GM21528 (cell line): ENCODE measurements at regions not wholly inside any gene's neighbourhood (a gene's known extent, or its start where the extent isn't known, plus 50 kb on each side); places are given as distances from the start of the nearest gene placed in this dataset.

Source experiments
- ATAC-seq: cut with Tn5 transposase; IDR thresholded peaks from one replicate; pipeline ENCODE4 v1.9.1; 2021; ENCODE audit warnings: mild to moderate bottlenecking, moderate library complexity; ENCODE audit not compliant: unreplicated experiment, low FRiP score

DNA sequence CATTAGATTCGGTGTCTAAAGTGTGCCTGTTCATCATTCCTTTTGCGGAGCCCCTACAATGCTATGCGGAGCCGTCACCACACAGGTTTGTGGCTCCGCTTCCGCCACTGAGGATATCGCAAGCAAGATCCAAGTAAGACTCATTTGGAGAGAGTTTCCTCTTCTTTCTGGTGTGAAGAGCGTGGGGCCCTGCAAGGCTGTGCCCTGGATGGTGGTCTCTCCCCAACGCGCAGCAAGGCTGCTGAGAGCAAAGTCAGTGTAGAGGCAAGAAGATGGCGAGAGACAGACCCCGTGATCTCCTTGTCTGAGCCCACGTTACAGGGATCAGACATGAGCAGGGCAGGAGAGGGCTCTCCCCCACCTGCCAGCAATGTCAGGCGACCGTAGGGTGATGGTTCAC, 96.3 kb upstream of the AFDN start:
- ATAC-seq, result no peak

DNA sequence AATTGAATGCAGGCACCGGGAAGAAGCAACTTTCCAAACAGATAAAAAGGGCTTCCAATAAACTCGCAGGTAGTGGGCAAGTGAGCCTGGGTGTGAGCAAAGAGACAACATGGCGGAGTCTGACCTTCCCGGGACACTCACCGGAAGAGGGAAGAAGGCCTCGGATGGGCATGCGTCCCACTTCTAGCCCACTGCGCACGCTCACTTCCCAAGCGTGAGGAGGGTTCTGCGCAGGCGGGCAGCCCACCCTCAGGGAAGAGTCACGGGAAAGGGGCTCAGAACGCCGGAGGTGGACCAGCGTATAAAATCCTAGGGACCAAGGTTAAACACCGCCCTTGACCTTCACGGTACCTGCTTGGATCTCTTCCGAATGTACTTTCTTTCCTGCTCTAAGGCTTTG, 95.5 kb upstream of the AFDN start:
- no peak for ATAC-seq

DNA sequence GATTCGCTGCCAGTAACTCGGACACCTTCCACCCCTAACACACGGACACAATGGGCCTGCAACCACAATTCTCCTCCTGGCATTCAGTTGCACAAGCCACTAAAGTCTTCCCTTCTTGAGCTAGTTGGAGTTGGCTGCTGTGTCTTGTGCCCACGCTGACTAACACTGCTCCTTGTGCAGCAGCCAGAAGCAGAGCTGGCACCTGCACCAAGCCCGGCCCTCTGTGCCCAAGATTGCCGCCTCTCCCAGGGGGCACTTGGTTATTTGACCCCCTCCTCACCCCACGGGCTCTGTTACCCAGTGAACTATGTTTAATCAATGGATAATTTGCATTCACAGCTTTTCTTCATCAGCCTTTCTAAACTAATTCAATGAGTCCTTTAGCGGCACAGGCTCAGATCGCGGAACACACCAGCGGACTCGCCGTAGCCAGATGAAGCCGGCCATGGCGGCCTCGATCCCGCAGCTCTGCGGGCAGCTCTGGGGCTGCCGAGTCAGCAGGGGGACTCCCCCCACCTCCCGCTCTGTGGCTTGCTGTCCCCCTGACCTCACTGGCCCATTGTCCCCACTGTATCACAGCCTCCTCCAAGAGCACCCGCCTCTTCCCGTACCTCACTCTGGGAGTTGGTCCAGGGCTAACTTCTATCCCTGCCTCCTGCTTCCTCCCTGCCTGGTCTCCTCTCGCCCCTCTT, 94.8 kb upstream of the AFDN start:
- ATAC-seq, result no peak

DNA sequence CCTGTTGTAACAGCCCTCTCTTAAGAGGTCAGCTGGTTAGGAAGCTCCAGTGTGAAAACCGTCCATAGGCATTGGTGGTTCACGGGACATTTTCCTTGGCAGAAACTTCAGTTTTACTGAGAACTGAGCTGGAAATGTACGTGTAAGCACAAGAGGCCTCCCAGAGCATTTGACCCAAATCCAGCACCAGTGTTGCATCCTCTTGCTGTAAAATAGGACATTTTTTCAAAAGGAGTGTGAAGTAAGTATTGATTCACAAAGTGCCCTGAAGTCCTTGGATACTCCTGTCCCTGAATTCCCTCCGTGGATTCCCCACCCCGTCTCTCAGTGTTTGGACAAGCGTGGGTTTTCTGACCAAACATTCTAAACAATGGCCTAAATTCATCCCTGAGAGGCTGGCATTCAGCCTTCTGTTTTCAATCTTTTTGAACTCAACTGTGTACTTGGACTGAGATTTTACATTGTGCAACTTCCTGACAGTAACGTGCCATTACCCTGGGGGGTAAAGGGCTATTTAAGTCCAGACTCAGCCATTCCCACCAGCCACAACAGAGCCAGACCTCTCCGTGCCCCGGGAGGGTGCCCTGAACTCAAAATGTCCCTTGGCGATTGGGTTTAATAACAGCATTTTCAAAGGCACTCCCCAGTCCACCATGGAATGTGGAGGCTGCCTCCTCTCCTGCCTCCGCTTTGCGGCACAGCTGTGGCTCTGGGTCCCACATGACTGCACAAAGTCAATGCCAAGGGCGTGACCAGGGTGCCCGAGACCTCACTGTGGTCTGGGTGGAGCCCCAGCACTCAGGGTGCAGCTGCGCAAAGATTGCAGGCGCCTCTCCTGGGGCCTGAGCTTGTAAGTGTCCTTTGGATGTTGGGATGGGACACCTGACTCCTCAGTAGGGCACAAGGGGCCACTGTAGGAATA, 92.7 kb upstream of the AFDN start:
- no peak for ATAC-seq

DNA sequence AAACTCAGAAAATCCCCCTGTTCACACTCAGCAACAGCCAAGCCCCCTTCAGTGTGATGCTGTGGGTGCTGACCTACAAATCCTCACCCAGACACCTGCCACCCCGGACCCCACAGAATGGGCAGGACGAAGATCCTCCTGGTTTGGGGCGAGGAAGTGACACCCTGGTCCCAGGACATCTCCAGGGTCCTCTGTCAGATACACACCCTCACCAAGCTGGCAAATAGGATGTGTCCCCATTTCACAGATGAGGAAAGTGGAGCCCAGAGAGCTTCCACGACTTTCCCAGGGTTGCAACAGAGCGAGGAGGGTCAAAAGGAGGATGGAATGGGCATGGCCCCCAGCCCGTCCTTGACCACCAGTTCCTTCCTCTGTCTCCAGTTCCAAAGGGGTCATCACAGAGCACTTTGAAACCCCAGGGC, 92.0 kb upstream of the AFDN start:
- ATAC-seq, result no peak

DNA sequence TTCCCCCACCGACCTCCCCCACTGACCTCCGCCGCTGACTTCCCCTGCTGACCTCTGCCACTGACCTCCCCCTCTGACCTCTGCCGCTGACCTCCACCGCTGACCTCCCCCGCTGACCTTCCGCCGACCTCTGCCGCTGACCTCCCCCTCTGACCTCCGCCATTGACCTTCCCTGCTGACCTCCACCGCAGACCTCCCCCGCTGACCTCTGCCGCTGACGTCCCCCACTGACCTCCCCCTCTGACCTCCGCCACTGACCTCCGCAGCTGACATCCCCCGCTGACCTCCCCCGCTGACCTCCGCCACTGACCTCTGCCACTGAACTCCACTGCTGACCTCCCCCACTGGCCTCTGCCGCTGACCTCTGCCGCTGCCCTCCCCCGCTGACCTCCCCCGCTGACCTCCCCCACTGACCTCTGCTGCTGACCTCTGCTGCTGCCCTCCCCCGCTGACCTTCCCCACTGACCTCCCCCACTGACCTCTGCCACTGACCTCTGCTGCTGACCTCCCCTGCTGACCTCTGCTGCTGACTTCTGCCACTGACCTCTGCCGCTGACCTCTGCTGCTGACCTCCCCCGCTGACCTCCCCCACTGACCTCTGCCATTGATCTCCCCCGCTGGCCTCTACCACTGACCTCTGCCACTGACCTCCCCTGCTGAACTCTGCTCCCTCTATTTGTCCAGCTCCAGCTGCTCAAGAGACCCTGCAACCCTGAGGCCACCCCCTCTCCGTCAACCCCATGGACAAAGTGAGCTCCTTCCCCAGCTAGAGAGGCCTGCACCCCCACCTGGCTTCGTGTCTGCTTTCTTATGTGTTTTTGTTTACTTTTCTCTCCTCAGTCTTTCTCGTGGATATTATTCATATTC, 91.4 kb upstream of the AFDN start:
- ATAC-seq, result no peak

DNA sequence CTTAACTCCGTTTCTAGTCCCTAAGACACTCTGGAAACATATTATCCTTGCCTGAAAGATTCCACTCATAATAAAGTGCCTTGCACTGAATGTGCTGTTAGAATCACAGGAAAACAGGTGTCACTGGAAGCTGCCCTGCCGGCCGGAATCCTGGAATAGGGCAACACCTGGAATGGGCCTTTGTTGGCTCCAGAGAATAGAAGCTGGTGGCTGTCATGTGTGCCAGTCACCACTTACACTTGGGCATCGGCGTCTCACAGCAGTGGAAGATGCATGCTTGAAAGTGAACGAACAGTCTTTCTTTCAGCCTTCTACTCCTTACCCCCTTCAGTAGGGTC, 90.8 kb upstream of the AFDN start:
- no peak for ATAC-seq

DNA sequence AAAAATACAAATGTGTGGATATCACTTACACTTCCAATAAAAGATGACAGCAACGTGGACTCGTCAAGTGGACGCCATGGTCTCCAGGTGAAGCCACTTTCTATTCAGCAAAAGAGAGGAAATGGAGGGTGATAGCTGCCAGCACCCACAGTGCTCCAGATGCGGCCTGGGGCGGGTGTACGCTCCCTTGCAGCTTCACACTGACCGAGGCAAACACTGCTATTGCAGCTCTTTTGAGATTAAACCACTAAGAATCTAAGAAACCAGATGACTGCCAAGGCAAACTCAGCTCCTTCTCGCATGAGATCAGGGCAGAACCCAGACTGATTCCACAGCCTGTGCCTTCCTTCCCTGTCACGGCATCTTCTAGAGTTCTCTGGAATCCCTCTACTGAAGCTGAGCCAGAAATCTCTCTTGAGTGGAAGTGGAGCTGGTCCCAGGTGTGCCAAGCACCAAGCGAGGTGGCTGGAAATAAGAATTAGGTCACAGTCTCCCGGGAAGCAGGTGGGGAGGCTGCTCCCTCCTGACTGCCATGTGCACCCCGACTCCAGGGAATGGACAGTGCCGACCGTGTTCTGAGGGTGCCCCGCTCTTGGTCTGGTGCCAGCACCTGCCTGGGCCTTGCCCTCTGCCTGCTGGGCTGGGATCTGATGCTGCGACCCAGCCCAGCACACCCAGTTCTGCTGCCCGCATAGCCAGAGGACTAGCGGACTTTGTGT, 90.1 kb upstream of the AFDN start:
- no peak for ATAC-seq

DNA sequence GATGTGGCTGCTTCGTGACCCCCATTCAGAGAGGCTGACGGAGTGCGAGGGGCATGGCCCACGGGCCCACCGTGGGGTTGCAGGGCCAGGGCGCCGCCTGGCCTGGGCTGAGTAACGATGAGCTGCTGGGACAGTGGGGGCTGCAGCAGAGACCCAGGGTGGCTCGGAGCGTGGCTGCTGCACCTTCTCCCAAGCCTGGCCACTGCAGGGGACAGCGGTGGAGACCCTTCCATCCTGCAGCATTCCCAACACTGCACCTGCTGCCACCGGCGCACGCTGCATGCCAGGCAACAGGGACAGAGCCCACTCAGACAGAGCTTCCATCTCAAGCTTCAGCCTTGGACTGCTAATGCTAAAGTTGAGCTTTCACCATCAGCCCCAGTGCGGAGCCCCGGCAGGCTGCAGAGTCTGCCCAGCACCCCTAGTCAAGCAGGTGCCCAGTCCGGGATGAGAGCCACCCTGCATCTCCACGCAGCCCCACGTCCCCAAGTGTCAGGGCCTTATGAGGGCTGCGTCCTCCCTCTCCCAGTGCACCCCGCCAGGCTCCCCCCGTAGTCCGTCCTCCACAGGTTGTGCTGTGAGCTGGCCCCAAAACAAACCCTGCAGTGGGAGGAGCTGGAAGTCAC, 89.4 kb upstream of the AFDN start:
- ATAC-seq, result no peak

DNA sequence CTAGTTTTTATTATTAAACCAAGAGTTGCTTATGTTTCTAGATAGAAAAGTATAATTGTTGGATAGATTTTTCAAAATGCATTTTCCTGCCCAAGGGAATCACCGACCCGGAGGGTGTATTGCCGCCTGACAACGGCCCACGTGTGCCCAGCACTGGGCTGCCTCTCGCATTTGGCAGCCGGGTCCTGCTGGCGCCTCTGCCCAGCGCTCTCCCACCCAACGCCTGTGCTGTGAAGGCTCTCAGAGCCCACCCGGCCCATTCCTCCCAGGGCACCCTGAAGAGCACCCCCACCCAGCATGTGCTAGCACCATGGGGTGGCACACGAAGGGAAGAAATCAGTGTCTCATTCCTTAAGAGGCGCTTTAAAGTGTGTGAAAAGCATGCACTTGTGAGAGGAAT, 88.3 kb upstream of the AFDN start:
- no peak for ATAC-seq

DNA sequence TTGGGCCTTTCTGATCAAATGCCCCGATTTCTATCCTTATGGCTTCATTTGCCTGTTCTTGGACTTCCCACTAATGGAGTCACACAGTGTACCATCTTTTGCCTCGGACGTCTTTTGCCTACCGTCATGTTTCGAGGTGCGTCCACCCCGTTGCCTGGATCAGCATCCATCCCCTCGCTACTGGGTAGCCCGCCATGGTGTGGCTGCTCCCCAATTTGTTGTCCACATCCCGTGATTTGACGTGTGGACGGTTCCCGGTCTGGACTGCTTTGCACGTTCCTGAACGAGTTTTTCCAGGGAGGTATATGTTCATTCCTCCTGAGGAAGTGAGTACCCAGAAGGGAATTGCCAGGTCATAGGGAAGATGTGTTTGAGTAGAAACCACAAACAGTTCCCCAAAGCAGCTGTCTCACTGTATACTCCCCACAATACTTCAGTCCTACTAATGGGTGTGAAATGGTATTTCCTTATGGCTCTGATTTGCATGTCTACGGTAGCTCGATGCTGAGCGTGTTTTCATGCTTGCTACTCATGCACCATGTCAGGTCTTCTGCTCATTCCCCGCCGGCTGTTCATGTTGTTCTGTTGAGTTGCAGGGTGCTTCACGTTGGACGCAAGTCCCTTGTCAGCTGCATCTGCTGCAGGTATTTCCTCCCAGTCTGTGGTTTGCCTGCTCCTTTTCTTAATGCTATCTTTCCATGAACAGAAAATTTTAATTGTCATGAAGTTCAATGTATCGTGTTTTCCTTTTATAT, 86.8 kb upstream of the AFDN start:
- no peak for ATAC-seq

DNA sequence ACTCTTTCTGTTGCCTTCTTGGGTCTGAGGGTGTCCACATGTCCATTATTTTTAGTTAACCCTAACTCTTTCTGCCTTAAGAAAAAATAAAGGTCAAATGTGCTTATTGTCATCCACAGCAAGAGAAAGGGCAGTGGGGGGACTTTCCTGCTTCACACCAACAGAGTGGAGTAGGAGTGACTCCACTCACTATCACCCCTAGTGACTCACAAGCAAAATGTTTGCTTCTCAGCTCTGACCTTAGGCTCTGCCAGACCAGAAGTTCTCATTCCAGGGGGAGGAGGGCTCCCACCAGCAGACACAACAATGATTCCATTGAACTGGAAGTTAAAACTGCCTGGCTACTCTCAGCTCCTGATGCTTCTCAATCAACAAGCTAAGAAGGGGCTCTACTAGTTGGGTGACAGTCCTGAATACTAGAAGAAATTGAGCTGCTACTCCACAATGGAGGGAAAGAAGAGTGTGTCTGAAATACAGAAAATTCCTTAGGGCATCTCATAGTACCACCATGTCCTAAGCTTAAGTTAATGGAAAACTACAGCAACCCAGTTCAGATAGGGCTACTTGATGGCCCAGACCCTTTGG, 83.9 kb upstream of the AFDN start:
- no peak for ATAC-seq

DNA sequence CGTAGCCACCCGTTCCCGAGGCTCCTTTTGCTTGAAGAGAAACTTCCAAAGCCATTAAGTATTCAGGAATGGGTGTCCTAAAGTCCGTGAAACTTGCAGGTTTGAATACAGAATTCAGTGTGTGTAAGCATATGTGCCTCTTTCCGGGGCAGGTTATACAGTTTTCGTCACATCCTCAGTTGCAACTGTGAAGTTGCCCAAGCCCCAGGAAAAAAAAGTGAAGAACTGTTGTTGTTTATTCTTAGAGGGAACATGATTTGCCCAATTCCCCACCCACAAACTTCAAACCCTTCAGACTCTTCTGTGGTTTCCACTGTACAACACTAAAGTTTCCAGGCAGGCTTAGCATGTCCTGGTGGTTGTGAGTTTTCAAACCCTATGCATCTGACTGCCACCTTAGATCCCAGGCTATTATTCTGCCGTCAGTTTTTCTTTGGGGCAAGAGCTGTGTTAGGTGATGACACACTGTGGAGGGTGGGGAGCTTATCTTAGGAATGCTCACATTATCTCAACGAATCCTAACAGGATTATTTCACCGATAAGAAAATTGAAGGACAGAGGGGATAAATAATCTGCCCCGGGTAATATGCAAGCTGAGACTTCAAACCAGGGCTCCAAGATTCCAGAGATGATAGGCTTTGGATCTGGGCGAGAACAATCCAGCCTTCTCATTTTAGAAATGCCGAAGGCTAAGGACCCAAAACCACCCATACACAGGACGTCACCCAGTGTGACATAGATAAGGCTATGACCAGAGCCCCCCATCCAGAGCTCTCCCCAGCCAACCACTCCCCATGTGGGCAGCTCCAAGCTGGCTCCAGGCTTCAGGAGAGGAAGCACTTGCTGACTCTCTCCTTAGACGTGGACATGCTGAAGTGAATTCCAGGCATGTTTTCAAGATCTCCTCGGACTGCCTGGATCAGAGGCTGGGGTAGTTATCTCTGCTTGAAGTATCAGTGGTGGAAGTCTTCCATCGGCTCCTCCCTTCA, 81.7 kb upstream of the AFDN start:
- ATAC-seq, result no peak

DNA sequence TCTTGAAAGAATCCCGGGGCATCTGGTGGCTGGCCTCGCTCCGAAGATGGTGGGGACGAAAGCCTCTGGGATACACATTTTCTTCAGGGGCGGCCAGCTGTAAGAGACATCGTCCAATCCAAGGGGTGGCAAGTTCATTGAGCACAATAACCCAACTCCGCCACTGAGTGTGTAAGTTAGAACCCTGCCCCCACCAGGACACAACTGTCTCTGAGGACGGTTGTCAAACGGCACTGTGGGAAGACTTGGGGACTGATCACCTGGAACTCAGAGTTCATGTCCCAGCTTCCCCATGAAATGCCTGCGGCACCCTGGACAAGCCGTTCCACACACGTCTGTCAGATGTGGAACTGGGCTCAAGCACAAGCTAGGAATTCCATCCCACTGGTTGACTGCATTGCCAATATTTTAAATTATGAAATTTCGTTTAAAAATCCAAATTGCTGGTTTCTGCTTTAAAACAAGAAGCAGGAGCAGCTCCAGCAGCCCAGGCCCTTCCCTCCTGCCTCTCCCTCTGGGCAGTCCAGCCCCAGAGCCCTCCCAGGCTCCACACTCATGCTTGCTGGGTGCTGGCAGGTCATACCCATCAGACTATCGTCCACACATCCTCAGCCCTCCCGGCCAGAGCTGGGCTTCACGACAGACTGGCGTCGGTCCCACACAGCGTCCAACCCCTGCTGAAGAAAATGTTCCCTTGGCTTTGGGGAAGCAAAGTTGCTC, 80.9 kb upstream of the AFDN start:
- no peak for ATAC-seq

DNA sequence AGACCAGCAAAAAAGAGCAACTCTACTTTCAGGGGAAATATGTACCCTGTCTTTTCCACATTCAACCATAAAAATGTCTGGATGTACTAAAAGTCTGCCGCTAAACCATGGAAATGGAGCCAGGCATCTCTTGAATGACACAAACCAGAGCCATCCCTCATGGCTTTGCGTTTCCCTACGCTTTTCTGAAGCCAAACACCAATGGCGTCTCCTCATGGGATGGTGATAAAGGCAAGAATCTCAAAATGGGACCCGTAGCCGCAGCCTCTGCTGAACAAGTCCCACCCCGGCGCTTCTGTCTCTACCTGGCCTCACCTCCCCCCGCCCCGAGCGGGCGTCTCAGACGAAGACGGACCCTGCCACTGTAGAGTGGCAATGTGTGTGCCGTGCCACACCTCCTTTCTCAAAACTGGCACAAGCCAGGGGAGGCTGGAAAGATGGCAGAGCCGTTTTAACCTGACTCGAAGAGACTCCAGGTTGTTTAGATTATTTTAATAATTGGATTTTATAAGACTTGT, 80.3 kb upstream of the AFDN start:
- ATAC-seq, result no peak

DNA sequence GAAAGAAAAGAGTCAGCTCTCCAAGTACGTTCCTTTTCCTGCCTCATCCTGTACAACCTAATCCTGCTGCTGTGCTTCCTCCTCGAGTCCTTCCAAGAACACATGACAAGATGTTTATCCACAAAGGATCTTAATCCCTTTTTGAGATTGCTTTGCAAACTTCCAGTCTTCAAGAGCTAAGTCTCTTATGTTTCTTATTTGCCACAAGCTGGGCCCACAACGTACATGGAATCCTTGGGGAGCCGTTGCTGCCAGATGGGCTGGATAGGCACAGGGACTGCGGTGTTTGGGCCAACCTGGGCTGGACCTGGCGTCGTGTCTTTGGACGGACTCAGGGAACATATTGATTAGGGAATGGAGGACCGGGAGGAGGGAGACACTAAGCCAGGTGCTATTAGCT, 79.7 kb upstream of the AFDN start:
- no peak for ATAC-seq

DNA sequence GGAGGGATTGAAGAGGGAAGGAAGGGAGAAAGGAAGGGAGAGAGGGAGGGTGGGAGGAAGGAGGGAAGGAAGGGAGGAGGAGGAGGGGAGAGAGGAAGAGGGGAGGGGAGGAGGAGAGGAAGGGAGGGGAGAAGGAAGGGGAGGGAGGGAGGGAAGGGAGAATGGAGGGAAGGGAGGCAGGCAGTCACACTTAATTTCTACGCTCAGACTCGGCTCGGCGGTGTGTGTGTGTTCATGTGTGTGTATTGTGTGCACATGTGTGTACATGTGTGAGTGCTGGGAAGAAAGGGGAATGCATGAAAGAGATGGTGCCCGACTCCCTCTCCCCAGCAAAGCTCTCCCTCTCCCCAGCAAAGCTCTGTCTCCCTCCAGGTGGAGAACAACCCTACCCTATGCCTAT, 79.1 kb upstream of the AFDN start:
- no peak for ATAC-seq
